ENCODE measurements at regions not wholly inside any gene's neighbourhood (a gene's known extent, or its start where the extent isn't known, plus 50 kb on each side); places are given as distances from the start of the nearest gene placed in this dataset.
A peak's percentile ranks its signal among the peaks of the same experiment; 100 is the strongest.
"Not testable (repeated sequence)": the region's sequence is repeated elsewhere in the genome, so short reads cannot be mapped to it uniquely, and the experiment has no call there.

DNA sequence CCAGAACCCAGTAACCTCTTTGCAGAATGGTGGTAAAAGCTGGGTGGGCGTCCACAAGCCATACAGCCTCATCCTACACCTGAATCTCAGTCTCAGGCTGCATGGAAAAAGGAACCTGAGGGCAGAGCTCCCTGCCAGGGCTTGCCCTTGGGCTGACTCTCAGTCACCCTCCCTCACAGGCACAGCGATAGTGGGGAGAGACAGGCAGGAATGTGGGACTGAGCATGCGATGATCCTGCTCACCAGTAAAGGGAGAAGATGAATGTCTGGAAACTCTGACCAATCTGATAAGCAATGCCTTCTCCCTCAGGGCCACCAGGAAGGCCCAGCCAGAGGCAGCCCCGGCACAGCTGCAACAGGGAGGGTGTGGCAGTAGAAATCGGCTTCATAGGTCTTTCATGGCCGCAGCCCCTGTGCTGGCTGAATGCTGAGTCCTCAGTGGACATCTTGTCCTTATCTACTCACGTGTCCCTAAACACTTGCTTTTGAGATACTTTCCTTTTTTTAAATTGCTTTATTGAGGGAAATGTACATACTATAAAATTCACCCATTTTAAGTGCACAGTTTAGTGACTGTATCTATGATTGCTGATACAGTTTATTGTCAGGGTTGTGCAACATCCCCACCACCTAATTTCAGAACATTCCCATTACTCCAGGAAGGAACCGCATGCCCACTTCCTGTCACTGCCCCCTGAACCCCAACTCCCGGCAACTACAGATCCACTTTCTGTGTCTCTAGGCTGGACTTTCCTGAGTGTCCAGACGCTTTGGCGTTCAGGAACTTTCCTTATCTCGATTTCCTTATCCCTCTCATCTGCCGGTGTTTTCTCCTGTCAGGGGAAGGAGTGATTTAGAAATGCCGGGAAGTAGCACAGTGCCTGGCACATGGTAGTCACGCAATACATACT lies 258.1 kb downstream of the PCNX1 start:
- no peak for DNase-seq (ENCODE audit: low read depth)

DNA sequence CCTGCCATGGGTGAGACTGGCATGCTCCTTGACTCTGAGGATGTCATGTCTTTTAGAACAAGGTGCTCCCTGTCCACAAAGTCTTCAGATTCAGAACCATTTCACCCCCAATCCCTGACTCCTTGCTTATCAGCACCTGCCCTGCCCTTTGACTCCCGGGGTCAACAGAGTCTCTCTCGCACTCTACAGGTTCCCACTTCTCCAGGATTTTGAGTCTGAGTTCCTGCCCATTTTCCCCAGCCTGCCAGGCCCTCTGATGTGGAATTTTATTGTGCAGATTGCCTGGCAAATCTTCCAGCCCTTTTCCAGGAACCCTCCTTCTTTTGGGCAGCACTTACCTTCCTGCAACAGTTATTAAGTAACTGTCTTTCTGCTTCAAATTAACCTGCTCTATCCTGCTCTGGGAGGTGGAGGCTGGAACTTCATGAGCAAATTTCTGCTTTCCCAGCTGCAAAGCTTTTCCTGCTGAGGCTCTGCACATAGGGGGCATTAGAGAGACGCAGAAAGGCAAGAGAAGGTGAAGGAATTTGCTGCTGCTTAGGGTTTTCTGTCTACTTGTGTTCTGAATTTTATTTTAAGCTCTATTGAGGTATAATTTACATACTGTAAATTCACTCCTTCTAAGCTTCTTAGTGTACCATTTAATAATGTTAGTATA lies 259.1 kb downstream of the PCNX1 start:
- DNase-seq (ENCODE audit: low read depth): peak; percentile 39

- not testable (repeated sequence) for DNase-seq (ENCODE audit: low read depth)
Observed at GRCh38 chr14:71167325-71167950, 260.2 kb downstream of the PCNX1 start.

- DNase-seq (ENCODE audit: low read depth): not testable (repeated sequence)
Observed at GRCh38 chr14:71168161-71168560, 260.9 kb downstream of the PCNX1 start.

DNA sequence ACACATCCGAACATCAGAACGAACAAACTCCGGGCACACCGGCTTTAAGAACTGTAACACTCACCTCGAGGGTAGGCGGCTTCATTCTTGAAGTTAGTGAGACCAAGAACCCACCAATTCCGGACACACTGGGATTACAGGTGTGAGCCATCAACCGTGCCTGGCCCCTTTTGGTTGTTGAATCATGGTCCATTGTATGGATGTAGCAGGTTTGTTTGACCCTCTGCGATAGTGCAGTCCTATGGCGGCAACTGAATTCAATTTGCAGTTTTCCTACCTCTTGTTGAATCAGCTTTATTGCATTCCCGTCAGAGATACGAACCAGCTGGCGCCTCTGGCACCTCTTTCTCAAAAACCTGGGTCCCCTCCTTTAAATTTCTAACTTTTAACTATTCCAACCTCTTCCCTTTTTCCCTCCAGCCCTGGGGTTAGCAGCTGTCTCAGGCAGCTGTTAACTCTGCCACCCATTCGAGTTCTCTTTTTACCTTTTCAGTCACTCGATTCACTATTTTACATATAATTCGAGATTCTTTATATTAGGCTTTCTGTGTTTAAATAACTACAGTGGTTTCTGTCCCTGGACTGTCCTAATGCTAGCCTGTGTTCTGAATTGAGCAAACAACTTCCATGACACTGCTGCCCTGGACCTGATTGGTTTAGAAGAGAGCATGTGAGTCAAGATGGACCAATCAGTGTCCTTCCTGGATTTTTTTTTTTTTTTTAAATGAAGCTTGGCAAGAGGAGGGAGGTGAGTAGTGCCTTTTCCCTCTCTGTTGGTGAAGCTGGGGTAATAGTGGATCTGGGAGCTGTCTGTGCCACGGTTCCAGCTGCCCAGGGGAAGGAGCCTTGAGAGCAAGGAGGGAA lies 261.5 kb downstream of the PCNX1 start:
- no peak for DNase-seq (ENCODE audit: low read depth)

- DNase-seq (ENCODE audit: low read depth): no peak
Observed at GRCh38 chr14:71169861-71170260, 262.6 kb downstream of the PCNX1 start.

GRCh38 chr14:71175491-71175890 lies 268.2 kb downstream of the PCNX1 start:
- no peak for DNase-seq (ENCODE audit: low read depth)

DNA sequence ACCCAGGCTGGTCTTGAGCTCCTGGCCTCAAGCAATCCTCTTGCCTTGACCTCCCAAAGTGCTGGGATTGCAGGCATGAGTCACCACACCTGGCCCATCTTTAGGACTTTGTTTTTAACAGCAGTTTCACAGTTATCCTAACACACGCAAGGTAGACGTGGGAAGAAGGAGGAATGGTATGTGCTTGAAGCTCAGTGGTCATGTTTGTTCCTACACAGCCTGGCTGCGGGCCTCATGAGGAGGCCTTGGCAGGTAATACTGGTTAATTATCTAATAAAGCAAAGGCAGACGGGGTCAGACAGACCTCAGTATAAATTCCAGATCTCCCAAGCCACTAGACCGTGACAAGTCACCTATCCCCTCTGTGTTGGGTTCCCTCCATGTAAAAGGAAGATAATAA lies 271.8 kb downstream of the PCNX1 start:
- no peak for DNase-seq (ENCODE audit: low read depth)

- DNase-seq (ENCODE audit: low read depth): no peak
Observed at GRCh38 chr14:71180397-71180796, 273.1 kb downstream of the PCNX1 start.

GRCh38 chr14:71181215-71182003 lies 274.1 kb downstream of the PCNX1 start:
- no peak for DNase-seq (ENCODE audit: low read depth)

DNA sequence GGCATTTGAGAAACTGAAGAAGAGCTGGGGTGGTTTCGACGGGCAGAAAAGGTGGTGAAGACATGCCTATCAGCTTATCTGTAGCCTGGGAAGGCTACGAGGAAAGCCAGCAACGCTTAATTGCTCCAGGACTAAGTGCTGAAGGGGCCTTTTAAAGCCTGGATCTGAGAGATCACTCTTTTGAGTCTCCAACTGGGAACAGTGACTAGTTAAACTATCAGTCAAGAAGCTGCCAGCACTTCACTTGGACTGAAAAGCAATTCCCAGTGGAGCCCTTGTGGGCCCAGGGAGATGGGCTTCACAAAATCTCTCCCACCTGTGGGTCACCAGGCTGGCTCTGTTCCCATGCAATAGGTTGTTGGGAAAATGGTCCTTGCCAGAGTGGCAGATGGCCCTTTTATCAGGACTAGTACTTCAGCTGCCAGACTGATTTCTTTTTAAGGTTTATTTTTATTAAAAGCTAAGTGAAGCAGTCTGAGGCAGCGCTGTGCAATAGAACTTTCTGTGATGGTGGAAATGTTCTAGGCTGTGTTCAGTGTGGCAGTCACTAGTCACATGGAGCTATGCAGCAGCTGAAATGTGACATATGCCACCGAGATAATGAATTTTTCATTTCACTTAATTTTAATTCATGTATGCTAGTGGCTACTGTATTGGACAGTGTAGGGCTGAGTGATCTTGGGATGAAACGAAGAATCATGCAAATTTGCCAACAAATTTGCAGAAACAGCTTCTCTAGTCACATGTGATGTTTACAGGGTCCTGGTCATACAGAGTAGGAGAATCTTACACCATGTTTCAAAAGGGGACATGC lies 276.8 kb downstream of the PCNX1 start:
- DNase-seq (ENCODE audit: low read depth): no peak

DNA sequence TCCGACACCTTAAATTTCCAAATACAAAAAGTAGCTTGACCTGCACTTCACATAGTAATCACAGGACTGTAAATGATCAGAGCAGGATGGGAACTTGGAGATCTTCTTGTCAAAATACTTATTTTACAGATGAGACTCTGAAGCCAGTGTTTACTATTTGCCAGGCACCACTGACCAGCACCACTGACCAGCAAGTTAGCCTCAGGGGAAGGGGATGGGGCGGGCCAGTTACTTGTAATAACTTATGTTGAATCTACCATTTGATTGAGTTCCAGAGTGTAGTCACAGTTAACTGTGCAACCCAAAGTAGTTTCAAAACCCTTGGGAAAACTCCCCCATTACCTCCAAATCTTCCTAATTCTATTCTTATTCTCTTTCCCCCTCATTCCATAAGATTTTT lies 278.4 kb downstream of the PCNX1 start:
- no peak for DNase-seq (ENCODE audit: low read depth)

DNA sequence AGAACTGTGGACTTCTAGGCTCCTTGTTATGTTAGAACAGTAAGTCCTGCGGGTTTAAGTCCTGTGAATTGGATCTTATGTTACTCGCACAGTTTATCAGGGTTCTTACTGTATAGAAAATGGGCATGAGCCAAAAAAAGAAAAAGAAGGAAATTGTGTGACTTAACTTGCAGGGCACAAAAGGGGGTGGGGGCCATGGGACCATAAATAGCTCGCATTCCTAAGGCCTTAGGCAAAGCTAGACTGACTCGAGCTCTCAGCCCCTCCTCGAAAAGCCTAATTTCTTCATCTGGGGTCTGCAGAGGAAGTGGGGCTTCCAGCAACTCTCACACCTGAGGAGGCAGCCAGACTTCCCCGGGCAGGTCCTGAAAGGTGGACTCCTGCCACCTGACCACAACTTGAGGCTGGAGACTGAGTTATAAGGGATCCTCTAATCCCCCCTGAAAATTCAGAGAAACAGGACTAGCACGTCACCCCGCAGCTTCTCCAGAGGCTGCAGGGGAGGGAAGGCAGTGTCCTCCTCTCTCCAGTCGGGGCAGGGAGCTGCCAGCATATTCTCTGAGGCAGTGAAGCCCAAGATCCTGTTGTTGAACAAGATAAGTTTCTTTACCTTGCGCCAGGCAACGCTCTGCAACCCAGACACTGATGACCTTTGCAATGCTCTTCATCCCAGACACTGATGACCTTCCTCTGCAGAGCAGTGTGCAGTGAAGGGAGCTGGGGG lies 280.5 kb downstream of the PCNX1 start:
- no peak for DNase-seq (ENCODE audit: low read depth)

DNA sequence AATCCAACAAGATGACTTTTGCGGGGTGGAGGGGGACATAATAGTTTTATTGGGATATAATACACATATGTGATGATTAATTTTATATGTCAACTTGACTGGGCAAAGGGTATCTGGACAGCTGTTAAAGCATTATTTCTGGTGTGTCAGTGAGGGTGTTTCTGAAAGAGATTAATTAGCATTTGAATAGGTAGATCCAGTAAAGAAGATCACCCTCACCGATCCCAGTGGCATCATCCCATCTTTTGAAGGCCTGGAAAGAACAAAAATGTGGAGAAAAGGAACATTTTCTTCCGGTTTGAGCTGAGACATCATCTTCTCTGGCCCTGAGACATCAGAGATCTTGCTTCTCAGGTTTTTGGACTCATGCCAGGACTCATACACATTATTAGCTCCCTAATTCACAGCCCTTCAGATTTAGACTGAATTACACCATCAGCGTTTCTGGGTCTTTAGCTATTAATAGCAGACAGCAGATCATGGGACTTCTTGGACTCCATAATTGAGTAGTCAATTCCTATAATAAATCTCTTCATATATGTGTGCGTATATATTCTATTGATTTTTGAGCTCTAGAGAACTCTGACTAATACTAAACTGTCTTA lies 283.6 kb downstream of the PCNX1 start:
- DNase-seq (ENCODE audit: low read depth): no peak

GRCh38 chr14:71193663-71194062 lies 286.4 kb downstream of the PCNX1 start:
- DNase-seq (ENCODE audit: low read depth): no peak

- no peak for DNase-seq (ENCODE audit: low read depth)
Observed at GRCh38 chr14:71194251-71194650, 287.0 kb downstream of the PCNX1 start.

DNA sequence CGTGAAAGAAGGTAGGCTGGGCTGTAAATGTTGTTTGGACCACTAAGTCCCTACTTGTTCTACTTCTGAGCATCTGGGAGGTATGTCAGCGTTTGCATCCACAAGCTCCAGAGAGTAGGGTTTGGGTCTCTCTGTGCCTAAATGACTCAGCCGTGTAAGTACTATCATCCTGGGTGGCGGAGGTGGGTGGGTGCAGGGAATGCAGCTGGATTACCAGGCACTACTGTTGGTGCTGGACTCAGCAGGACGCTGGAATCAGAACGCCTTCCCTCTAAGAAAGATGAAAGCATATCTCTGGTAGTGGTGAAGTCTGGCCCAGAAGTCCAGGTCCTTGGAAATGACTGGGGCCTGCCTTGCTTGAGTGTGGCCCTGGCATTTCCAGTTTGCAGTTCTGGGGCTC lies 289.7 kb downstream of the PCNX1 start:
- DNase-seq (ENCODE audit: low read depth): no peak

- DNase-seq (ENCODE audit: low read depth): no peak
Observed at GRCh38 chr14:71198687-71199086, 291.4 kb downstream of the PCNX1 start.

DNA sequence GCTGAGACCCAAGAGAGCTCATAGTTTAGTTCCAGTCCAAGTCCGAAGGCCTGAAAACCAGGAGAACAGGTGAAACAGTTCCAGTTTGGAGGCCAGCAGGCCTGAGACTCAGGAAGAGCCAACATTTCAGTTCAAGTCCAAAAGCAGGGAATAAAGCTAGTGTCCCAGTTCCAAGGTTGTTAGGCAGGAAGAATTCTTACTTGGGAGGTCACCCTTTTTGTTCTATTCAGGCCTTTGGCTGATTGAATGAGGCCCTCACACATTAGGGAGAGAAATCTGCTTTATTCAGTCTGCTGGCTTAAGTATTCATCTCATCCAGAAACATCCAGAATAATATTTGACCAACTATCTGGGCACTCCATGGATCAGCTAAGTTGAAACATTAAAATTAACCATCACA lies 294.6 kb downstream of the PCNX1 start:
- DNase-seq (ENCODE audit: low read depth): no peak
